Ovary (tissue), 3 donors: ENCODE measurements at regions not wholly inside any gene's neighbourhood (a gene's known extent, or its start where the extent isn't known, plus 50 kb on each side); places are given as distances from the start of the nearest gene placed in this dataset.

Source experiments
- POLR2A ChIP-seq: fragments of 450-650 bp; IDR thresholded peaks from one replicate; pipeline ENCODE4 v1.6.1; 2017; ENCODE audit warnings: antibody characterized with exemption, mild to moderate bottlenecking, moderate library complexity
- TF ChIP-seq, protein P1 (sequence below), 3 donors: fragments of 450-650 bp in 2 of 3; fragments of 200-600 bp in 1 of 3; IDR thresholded peaks; one replicate each; pipeline versions ENCODE4 v1.5.1 to v1.8.0; 2016 to 2022; ENCODE audit warnings: antibody characterized with exemption in 3 of 3, mild to moderate bottlenecking in 1 of 3
- donor health status: DM: no; HTN: no; CAD: no.

DNA sequence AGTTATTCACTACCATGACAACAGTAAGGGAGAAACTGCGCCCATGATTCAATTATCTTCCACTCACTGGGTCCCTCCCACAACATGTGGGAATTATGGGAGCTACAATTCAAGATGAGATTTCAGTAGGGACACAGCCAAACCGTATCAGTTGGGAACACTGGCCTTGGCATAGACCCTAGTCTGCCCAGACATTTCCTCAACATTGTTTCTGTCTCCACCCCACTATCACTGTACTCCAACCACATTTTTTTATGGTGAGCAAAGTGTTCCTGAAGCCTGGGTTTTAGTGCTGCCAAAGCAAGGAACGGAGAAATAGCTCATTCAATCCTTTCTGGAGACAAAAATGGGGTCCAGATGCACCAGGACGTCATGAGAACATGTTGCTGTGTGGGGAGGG is 122.6 kb upstream of the CCDC179 start:
- TF ChIP-seq POLR2A, result no peak
- TF ChIP-seq, protein P1, sequence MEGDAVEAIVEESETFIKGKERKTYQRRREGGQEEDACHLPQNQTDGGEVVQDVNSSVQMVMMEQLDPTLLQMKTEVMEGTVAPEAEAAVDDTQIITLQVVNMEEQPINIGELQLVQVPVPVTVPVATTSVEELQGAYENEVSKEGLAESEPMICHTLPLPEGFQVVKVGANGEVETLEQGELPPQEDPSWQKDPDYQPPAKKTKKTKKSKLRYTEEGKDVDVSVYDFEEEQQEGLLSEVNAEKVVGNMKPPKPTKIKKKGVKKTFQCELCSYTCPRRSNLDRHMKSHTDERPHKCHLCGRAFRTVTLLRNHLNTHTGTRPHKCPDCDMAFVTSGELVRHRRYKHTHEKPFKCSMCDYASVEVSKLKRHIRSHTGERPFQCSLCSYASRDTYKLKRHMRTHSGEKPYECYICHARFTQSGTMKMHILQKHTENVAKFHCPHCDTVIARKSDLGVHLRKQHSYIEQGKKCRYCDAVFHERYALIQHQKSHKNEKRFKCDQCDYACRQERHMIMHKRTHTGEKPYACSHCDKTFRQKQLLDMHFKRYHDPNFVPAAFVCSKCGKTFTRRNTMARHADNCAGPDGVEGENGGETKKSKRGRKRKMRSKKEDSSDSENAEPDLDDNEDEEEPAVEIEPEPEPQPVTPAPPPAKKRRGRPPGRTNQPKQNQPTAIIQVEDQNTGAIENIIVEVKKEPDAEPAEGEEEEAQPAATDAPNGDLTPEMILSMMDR (IDR thresholded peaks at IDR 0.05), result no peak
